AG09309 (cell line): ENCODE measurements at regions not wholly inside any gene's neighbourhood (a gene's known extent, or its start where the extent isn't known, plus 50 kb on each side); places are given as distances from the start of the nearest gene placed in this dataset.

ENCODE experiments used
- DNase-seq: peaks from one replicate; pipeline ENCODE4 v3.0.0-alpha.2; 2010; ENCODE audit warnings: low read depth
- H3K4me3 ChIP-seq: 2 replicates; pipeline ENCODE4 v1.5.1; 2011; ENCODE audit warnings: mild to moderate bottlenecking, low read depth, low read length, moderate library complexity; ENCODE audit not compliant: control insufficient read depth
- TF ChIP-seq, protein P1 (sequence below): IDR thresholded peaks from 2 replicates; pipeline ENCODE4 v1.5.1; 2011; ENCODE audit warnings: mild to moderate bottlenecking, low read depth, low read length, inconsistent platforms; ENCODE audit not compliant: insufficient read depth, control insufficient read depth; ENCODE audit errors: missing control alignments

GRCh38 chr15:31461375-31461774 is 134.7 kb downstream of the KLF13 start:
- DNase-seq, result no peak
- TF ChIP-seq, protein P1, sequence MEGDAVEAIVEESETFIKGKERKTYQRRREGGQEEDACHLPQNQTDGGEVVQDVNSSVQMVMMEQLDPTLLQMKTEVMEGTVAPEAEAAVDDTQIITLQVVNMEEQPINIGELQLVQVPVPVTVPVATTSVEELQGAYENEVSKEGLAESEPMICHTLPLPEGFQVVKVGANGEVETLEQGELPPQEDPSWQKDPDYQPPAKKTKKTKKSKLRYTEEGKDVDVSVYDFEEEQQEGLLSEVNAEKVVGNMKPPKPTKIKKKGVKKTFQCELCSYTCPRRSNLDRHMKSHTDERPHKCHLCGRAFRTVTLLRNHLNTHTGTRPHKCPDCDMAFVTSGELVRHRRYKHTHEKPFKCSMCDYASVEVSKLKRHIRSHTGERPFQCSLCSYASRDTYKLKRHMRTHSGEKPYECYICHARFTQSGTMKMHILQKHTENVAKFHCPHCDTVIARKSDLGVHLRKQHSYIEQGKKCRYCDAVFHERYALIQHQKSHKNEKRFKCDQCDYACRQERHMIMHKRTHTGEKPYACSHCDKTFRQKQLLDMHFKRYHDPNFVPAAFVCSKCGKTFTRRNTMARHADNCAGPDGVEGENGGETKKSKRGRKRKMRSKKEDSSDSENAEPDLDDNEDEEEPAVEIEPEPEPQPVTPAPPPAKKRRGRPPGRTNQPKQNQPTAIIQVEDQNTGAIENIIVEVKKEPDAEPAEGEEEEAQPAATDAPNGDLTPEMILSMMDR, result no peak
- H3K4me3 ChIP-seq, result no peak overlapping the region

DNA sequence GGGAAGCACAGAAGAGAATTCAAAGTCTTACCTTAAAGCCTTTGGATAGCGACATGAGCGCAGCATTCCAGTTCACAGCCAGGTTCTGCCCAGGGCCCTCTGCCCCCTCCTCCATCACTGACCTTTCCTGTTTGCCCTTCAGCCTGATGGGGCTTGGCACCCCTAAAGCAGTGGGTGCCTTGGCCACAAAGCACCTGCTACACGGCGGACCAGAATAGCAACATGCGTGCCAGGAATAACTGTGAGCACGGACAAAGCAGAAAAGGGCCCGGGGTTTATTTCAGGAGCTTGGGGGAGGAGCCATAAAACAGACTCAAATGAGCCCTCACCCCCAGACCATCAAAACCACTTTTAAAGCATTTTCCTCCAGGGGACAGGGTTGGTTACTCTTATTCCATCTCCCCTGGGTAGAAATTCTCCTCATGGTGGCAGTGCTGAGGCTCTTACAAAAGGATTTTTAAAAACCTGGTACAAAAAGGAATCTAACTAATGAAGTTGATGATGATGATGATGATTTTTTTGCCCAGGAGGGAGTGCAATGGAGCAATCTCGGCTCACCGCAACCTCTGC is 135.4 kb downstream of the KLF13 start:
- no peak for DNase-seq
- H3K4me3 ChIP-seq, result no peak overlapping the region
- TF ChIP-seq, protein P1, result peak; percentile 32

DNA sequence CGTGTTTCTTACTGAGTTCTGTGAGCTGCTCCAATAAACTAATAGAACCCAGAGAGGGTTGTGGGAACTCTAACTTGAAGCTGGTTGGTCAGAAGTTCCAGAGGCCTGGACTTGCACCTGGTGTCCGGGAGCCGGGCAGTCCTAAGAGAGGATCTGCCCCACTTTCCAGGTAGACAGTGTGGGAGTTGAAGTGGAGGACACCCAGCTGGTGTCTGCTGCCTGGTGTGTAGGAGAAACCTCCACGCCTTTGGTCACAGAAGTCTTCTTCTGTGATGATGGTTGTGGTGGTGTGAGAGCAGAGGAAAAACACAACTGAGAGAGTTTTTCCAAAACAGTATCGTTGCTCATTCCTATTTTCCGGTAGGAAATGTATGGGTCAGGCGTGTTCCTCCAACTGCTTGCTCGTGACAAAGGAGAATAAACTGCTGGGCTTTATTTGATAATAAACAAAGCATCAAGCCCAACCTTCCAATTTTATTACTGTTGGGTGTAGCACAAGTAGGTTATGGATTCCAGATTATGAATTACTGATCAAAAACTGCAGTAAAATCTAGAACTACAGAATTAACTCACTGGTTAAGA is 137.0 kb downstream of the KLF13 start:
- no peak for DNase-seq
- TF ChIP-seq, protein P1, result no peak
- H3K4me3 ChIP-seq, result no peak overlapping the region

- TF ChIP-seq, protein P1, result no peak
- DNase-seq, result no peak
- no peak overlapping the region for H3K4me3 ChIP-seq
Measured at GRCh38 chr15:31464216-31465082, 137.8 kb downstream of the KLF13 start.

GRCh38 chr15:31465083-31465955 is 138.7 kb downstream of the KLF13 start:
- TF ChIP-seq, protein P1, result no peak
- DNase-seq, result no peak
- H3K4me3 ChIP-seq, result no peak overlapping the region

- TF ChIP-seq, protein P1, result no peak
- no peak for DNase-seq
- no peak overlapping the region for H3K4me3 ChIP-seq
Measured at GRCh38 chr15:31467361-31467760, 140.7 kb downstream of the KLF13 start.
